ENCODE measurements at regions not wholly inside any gene's neighbourhood (a gene's known extent, or its start where the extent isn't known, plus 50 kb on each side); places are given as distances from the start of the nearest gene placed in this dataset.

DNA sequence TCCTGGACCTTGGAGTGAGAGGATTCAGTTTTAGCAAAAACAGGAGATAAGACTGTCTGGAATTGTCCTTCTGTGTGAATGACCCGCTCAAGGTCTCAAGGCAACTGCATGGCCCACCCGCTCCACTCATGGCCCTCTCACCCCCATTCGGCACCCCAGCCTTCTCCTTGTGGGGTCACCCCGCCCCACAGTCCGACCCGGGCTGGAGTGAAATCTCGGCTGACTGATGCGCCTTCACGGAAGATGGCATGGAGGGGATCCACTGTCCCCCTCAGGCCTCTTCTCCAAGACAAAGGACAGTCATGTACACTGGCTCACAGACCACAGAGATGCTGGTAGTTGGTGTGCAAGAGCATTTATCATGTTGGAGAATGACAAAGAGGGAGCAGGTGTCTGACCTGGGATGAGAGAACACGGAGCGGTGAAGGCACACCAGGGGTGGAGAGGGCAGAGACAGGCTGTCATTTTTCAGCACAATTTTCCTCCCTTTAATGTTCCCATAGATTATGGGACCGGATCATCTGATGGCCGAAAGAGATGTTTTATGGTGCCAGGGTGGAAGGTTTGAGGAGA lies 391.9 kb upstream of the TNRC6C start:
- no peak overlapping the region for H3K4me3 ChIP-seq (ENCODE audit: low read depth, low read length)
- H3K4me1 ChIP-seq (ENCODE audit: control insufficient read depth, insufficient read depth, low read length): no peaks in the 10 kb centered on the region
- ChIA-PET CTCF (no interaction called here), POLR2A (no interaction called here)
- TF ChIP-seq ZNF23 (tag by site-specific recombination; IDR thresholded peaks at IDR 0.05; ENCODE audit: borderline replicate concordance) (no peak), ZNF747 (tag by site-specific recombination; IDR thresholded peaks at IDR 0.05) (no peak), SCRT2 (tag by site-specific recombination; IDR thresholded peaks at IDR 0.05) (no peak), ZNF830 (tag by site-specific recombination; IDR thresholded peaks at IDR 0.05; ENCODE audit: low read depth) (no peak), ZBTB20 (tag by site-specific recombination; IDR thresholded peaks at IDR 0.05) (no peak), ZNF274 (IDR thresholded peaks at IDR 0.05; ENCODE audit: low read length) (no peak), ZNF274 (tag by site-specific recombination; IDR thresholded peaks at IDR 0.05; ENCODE audit: borderline replicate concordance) (no peak), ZNF768 (tag by site-specific recombination; IDR thresholded peaks at IDR 0.05) (no peak), KLF8 (tag by site-specific recombination; IDR thresholded peaks at IDR 0.05) (no peak), ZNF785 (tag by site-specific recombination; IDR thresholded peaks at IDR 0.05) (no peak), ZNF658 (tag by site-specific recombination; IDR thresholded peaks at IDR 0.05) (no peak), ZNF76 (tag by site-specific recombination; IDR thresholded peaks at IDR 0.05; ENCODE audit: borderline replicate concordance, low read depth) (no peak), RBAK (tag by site-specific recombination; IDR thresholded peaks at IDR 0.05) (no peak), ZNF24 (tag by site-specific recombination; IDR thresholded peaks at IDR 0.05) (no peak)
- TF ChIP-seq, protein P1, sequence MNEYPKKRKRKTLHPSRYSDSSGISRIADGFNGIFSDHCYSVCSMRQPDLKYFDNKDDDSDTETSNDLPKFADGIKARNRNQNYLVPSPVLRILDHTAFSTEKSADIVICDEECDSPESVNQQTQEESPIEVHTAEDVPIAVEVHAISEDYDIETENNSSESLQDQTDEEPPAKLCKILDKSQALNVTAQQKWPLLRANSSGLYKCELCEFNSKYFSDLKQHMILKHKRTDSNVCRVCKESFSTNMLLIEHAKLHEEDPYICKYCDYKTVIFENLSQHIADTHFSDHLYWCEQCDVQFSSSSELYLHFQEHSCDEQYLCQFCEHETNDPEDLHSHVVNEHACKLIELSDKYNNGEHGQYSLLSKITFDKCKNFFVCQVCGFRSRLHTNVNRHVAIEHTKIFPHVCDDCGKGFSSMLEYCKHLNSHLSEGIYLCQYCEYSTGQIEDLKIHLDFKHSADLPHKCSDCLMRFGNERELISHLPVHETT (tag by site-specific recombination; IDR thresholded peaks at IDR 0.05): no peak
- TF ChIP-seq, protein P2, sequence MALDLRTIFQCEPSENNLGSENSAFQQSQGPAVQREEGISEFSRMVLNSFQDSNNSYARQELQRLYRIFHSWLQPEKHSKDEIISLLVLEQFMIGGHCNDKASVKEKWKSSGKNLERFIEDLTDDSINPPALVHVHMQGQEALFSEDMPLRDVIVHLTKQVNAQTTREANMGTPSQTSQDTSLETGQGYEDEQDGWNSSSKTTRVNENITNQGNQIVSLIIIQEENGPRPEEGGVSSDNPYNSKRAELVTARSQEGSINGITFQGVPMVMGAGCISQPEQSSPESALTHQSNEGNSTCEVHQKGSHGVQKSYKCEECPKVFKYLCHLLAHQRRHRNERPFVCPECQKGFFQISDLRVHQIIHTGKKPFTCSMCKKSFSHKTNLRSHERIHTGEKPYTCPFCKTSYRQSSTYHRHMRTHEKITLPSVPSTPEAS (tag by site-specific recombination; IDR thresholded peaks at IDR 0.05): no peak
- TF ChIP-seq, protein P3, sequence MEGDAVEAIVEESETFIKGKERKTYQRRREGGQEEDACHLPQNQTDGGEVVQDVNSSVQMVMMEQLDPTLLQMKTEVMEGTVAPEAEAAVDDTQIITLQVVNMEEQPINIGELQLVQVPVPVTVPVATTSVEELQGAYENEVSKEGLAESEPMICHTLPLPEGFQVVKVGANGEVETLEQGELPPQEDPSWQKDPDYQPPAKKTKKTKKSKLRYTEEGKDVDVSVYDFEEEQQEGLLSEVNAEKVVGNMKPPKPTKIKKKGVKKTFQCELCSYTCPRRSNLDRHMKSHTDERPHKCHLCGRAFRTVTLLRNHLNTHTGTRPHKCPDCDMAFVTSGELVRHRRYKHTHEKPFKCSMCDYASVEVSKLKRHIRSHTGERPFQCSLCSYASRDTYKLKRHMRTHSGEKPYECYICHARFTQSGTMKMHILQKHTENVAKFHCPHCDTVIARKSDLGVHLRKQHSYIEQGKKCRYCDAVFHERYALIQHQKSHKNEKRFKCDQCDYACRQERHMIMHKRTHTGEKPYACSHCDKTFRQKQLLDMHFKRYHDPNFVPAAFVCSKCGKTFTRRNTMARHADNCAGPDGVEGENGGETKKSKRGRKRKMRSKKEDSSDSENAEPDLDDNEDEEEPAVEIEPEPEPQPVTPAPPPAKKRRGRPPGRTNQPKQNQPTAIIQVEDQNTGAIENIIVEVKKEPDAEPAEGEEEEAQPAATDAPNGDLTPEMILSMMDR (tag by site-specific recombination; IDR thresholded peaks at IDR 0.05): no peak
- TF ChIP-seq, protein P4, sequence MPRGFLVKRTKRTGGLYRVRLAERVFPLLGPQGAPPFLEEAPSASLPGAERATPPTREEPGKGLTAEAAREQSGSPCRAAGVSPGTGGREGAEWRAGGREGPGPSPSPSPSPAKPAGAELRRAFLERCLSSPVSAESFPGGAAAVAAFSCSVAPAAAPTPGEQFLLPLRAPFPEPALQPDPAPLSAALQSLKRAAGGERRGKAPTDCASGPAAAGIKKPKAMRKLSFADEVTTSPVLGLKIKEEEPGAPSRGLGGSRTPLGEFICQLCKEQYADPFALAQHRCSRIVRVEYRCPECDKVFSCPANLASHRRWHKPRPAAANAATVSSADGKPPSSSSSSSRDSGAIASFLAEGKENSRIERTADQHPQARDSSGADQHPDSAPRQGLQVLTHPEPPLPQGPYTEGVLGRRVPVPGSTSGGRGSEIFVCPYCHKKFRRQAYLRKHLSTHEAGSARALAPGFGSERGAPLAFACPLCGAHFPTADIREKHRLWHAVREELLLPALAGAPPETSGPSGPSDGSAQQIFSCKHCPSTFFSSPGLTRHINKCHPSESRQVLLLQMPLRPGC (tag by site-specific recombination; IDR thresholded peaks at IDR 0.05): no peak
- TF ChIP-seq, protein P5, sequence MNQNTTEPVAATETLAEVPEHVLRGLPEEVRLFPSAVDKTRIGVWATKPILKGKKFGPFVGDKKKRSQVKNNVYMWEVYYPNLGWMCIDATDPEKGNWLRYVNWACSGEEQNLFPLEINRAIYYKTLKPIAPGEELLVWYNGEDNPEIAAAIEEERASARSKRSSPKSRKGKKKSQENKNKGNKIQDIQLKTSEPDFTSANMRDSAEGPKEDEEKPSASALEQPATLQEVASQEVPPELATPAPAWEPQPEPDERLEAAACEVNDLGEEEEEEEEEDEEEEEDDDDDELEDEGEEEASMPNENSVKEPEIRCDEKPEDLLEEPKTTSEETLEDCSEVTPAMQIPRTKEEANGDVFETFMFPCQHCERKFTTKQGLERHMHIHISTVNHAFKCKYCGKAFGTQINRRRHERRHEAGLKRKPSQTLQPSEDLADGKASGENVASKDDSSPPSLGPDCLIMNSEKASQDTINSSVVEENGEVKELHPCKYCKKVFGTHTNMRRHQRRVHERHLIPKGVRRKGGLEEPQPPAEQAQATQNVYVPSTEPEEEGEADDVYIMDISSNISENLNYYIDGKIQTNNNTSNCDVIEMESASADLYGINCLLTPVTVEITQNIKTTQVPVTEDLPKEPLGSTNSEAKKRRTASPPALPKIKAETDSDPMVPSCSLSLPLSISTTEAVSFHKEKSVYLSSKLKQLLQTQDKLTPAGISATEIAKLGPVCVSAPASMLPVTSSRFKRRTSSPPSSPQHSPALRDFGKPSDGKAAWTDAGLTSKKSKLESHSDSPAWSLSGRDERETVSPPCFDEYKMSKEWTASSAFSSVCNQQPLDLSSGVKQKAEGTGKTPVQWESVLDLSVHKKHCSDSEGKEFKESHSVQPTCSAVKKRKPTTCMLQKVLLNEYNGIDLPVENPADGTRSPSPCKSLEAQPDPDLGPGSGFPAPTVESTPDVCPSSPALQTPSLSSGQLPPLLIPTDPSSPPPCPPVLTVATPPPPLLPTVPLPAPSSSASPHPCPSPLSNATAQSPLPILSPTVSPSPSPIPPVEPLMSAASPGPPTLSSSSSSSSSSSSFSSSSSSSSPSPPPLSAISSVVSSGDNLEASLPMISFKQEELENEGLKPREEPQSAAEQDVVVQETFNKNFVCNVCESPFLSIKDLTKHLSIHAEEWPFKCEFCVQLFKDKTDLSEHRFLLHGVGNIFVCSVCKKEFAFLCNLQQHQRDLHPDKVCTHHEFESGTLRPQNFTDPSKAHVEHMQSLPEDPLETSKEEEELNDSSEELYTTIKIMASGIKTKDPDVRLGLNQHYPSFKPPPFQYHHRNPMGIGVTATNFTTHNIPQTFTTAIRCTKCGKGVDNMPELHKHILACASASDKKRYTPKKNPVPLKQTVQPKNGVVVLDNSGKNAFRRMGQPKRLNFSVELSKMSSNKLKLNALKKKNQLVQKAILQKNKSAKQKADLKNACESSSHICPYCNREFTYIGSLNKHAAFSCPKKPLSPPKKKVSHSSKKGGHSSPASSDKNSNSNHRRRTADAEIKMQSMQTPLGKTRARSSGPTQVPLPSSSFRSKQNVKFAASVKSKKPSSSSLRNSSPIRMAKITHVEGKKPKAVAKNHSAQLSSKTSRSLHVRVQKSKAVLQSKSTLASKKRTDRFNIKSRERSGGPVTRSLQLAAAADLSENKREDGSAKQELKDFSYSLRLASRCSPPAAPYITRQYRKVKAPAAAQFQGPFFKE (tag by site-specific recombination; IDR thresholded peaks at IDR 0.05; ENCODE audit: borderline replicate concordance): no peak
- no peak overlapping the region for H3K27ac ChIP-seq (ENCODE audit: extremely low read depth, low read depth, low read length)
- H3K36me3 ChIP-seq (ENCODE audit: control insufficient read depth in 2 of 2, insufficient read depth in 1 of 2, low read length in 2 of 2): no peaks in the 10 kb centered on the region
- H3K9me3 ChIP-seq (ENCODE audit: control insufficient read depth, insufficient read depth, low read depth, low read length): no peaks in the 10 kb centered on the region
